ENCODE measurements at regions not wholly inside any gene's neighbourhood (a gene's known extent, or its start where the extent isn't known, plus 50 kb on each side); places are given as distances from the start of the nearest gene placed in this dataset.

GRCh38 chr5:87097664-87098063 is 170.0 kb upstream of the RASA1 start:
- ChIA-PET CTCF (no interaction called here), POLR2A (no interaction called here)
- Histone ChIP-seq H3K27ac (ENCODE audit: low read depth, low read length) (no peak overlapping the region), H3K27me3 (ENCODE audit: control insufficient read depth, insufficient read depth, low read length) (no peaks in the 10 kb centered on the region), H3K4me3 (ENCODE audit: low read depth, low read length) (no peak overlapping the region), H3K9me3 (ENCODE audit: control insufficient read depth, insufficient read depth, low read length) (no peaks in the 10 kb centered on the region)
- no peak for DNase-seq (ENCODE audit: low read depth, low spot score)
- TF ChIP-seq CTCF (IDR thresholded peaks at IDR 0.05; ENCODE audit: low read depth, low read length) = no peak

- ChIA-PET CTCF (interaction anchor here (0.8 kb wide), 1 partner anchor 29 kb away, joined by 3 read pairs; no protein-coding TSS in a partner anchor), POLR2A (interaction anchor here (0.6 kb wide), 1 partner anchor 19 kb away, joined by 5 read pairs; no protein-coding TSS in a partner anchor)
- no peak for TF ChIP-seq CTCF (IDR thresholded peaks at IDR 0.05; ENCODE audit: low read depth, low read length)
- no peaks in the 10 kb centered on the region for H3K9me3 ChIP-seq (ENCODE audit: control insufficient read depth, insufficient read depth, low read length)
- H3K4me3 ChIP-seq (ENCODE audit: low read depth, low read length) = no peak overlapping the region
- no peak for DNase-seq (ENCODE audit: low read depth, low spot score)
- no peak overlapping the region for H3K27ac ChIP-seq (ENCODE audit: low read depth, low read length)
- no peaks in the 10 kb centered on the region for H3K27me3 ChIP-seq (ENCODE audit: control insufficient read depth, insufficient read depth, low read length)
These were observed 168.3 kb upstream of the RASA1 start for GRCh38 chr5:87099291-87099839.

- Histone ChIP-seq H3K4me3 (ENCODE audit: low read depth, low read length) (no peak overlapping the region), H3K9me3 (ENCODE audit: control insufficient read depth, insufficient read depth, low read length) (no peaks in the 10 kb centered on the region), H3K27me3 (ENCODE audit: control insufficient read depth, insufficient read depth, low read length) (no peaks in the 10 kb centered on the region), H3K27ac (ENCODE audit: low read depth, low read length) (no peak overlapping the region)
- POLR2A ChIA-PET = no interaction called here
- no peak for TF ChIP-seq CTCF (IDR thresholded peaks at IDR 0.05; ENCODE audit: low read depth, low read length)
- CTCF ChIA-PET = no interaction called here
- no peak for DNase-seq (ENCODE audit: low read depth, low spot score)
These were observed 167.7 kb upstream of the RASA1 start for GRCh38 chr5:87099968-87100367.

GRCh38 chr5:87101321-87101720 is 166.4 kb upstream of the RASA1 start:
- Histone ChIP-seq H3K9me3 (ENCODE audit: control insufficient read depth, insufficient read depth, low read length) (no peaks in the 10 kb centered on the region), H3K4me3 (ENCODE audit: low read depth, low read length) (no peak overlapping the region), H3K27me3 (ENCODE audit: control insufficient read depth, insufficient read depth, low read length) (no peaks in the 10 kb centered on the region), H3K27ac (ENCODE audit: low read depth, low read length) (no peak overlapping the region)
- no peak for DNase-seq (ENCODE audit: low read depth, low spot score)
- CTCF ChIA-PET = no interaction called here
- POLR2A ChIA-PET = no interaction called here
- TF ChIP-seq CTCF (IDR thresholded peaks at IDR 0.05; ENCODE audit: low read depth, low read length) = no peak

GRCh38 chr5:87102841-87103240 is 164.8 kb upstream of the RASA1 start:
- CTCF ChIA-PET = interaction anchor here (0.9 kb wide), 1 partner anchor 106 kb away, joined by 3 read pairs; no protein-coding TSS in a partner anchor
- POLR2A ChIA-PET = no interaction called here
- no peaks in the 10 kb centered on the region for H3K27me3 ChIP-seq (ENCODE audit: control insufficient read depth, insufficient read depth, low read length)
- H3K9me3 ChIP-seq (ENCODE audit: control insufficient read depth, insufficient read depth, low read length) = no peaks in the 10 kb centered on the region
- H3K27ac ChIP-seq (ENCODE audit: low read depth, low read length) = no peak overlapping the region
- DNase-seq (ENCODE audit: low read depth, low spot score) = no peak
- no peak for TF ChIP-seq CTCF (IDR thresholded peaks at IDR 0.05; ENCODE audit: low read depth, low read length)
- no peak overlapping the region for H3K4me3 ChIP-seq (ENCODE audit: low read depth, low read length)
